ENCODE measurements at regions not wholly inside any gene's neighbourhood (a gene's known extent, or its start where the extent isn't known, plus 50 kb on each side); places are given as distances from the start of the nearest gene placed in this dataset.

GRCh38 chr2:19419211-19419880 lies 60.9 kb upstream of the OSR1 start:
- TF ChIP-seq CTCF (IDR thresholded peaks at IDR 0.05 in 8 of 11, conservative IDR thresholded peaks at IDR 0.05 in 3 of 11): no peak
- no peak for TF ChIP-seq POLR2A (IDR thresholded peaks at IDR 0.05)
